Stomach (tissue), 8 donors: ENCODE measurements at regions not wholly inside any gene's neighbourhood (a gene's known extent, or its start where the extent isn't known, plus 50 kb on each side); places are given as distances from the start of the nearest gene placed in this dataset.

Source experiments
- DNase-seq, 2 donors: peaks; one replicate each; pipeline versions ENCODE4 v3.0.0 to v3.0.0-alpha.2; 2013 to 2019
- H3K27ac ChIP-seq, 5 donors: fragments of 200-600 bp in 4 of 5; sonication (generic) in 4 of 5; one replicate each; pipeline ENCODE4 v1.5.1; 2013 to 2019; ENCODE audit warnings: mild to moderate bottlenecking in 1 of 5, moderate library complexity in 1 of 5
- H3K27me3 ChIP-seq, 3 donors: fragments of 200-600 bp; sonication (generic); one replicate each; pipeline ENCODE4 v1.5.1; 2017 to 2019; ENCODE audit warnings: mixed run types in 1 of 3
- H3K36me3 ChIP-seq, 4 donors: fragments of 200-600 bp; sonication (generic); 1 replicate in 3 of 4; 2 replicates in 1 of 4; pipeline ENCODE4 v1.5.1; 2016 to 2019
- H3K4me1 ChIP-seq, 4 donors: fragments of 200-600 bp; sonication (generic); one replicate each; pipeline ENCODE4 v1.5.1; 2016 to 2019
- H3K4me3 ChIP-seq, 4 donors: fragments of 200-600 bp; sonication (generic) in 3 of 4; one replicate each; pipeline ENCODE4 v1.5.1; 2016 to 2019; ENCODE audit warnings: mild to moderate bottlenecking in 1 of 4
- H3K9me3 ChIP-seq, 4 donors: fragments of 200-600 bp; sonication (generic); one replicate each; pipeline ENCODE4 v1.5.1; 2016 to 2019
- EP300 ChIP-seq: sonication (generic); formaldehyde crosslinking; IDR thresholded peaks from one replicate; pipeline ENCODE4 v1.6.1; 2017; ENCODE audit warnings: antibody characterized with exemption
- POLR2A ChIP-seq, 4 donors: fragments of 450-650 bp; IDR thresholded peaks; one replicate each; pipeline ENCODE4 v1.6.1; 2016; ENCODE audit warnings: antibody characterized with exemption in 4 of 4, control low read depth in 2 of 4, mild to moderate bottlenecking in 1 of 4, moderate library complexity in 1 of 4
- POLR2AphosphoS5 ChIP-seq, 3 donors: sonication (generic); formaldehyde crosslinking; IDR thresholded peaks; one replicate each; pipeline ENCODE4 v1.6.1; 2016; ENCODE audit warnings: antibody characterized with exemption in 3 of 3
- WGBS, 5 donors: extraction: QIAGEN DNeasy Blood & Tissue Kit in 3 of 5; methylation state at CpG; one replicate each; pipeline versions ENCODE4 v1.1.5 to v1.1.7; 2013 to 2018; 5-methylcytosine and 5-hydroxymethylcytosine counted together
- intact Hi-C: fragments of 100-400 bp; cut with DNase I; formaldehyde crosslinking; loops from one replicate; pipeline ENCODE4 v1.15.1; 2023; ENCODE audit warnings: low total_unique reads
- TF ChIP-seq, protein P1 (sequence below), 7 experiments: fragments of 450-650 bp in 4 of 7; fragments of 200-600 bp in 3 of 7; sonication (generic) in 3 of 7; IDR thresholded peaks; one replicate each; pipeline ENCODE4 v1.5.1; 2016 to 2019; ENCODE audit warnings: antibody characterized with exemption in 7 of 7, control low read depth in 2 of 7, mild to moderate bottlenecking in 1 of 7
- donor health status: healthy with polysubstance abuse.
- donor health status: Bipolar disorder and iron deficiency.
- donor health status: healthy.

DNA sequence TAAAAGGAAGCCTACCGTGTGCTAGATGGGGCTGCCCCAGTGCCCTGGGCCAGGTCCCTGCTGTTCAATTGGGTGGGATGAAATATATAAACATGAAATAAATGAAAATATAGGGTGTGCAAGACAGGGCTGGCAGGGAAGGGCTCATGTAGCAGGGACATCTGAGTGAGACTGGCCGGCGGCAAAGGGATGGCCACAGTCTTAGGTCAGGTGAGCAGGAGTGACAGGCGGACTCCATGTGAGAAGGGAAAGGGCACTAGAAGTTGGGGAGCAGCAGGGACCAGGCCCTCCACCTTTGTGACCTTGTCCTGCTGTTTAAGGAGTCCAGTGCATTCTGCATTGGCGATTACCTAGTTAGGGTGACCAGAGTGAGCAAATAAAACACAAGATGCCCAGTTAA lies 207.6 kb upstream of the ZNF32 start:
- Histone ChIP-seq H3K4me3 (no peak overlapping the region), H3K9me3 (no peaks in the 10 kb centered on the region), H3K27ac (no peak overlapping the region), H3K4me1 (peaks cover 0 to 9% (median 4%) of the 10 kb centered on the region in 4 donors), H3K27me3 (no peaks in the 10 kb centered on the region), H3K36me3 (no peaks in the 10 kb centered on the region)
- WGBS, 5 donors: 91 to 98% (median 97%) methylated on average over 5 of the region's 5 CpGs
- no peak for DNase-seq
- intact Hi-C loops: no loop called here
- TF ChIP-seq EP300 (no peak), POLR2AphosphoS5 (IDR thresholded peaks at IDR 0.05) (no peak), POLR2A (IDR thresholded peaks at IDR 0.05) (no peak)
- TF ChIP-seq, protein P1, sequence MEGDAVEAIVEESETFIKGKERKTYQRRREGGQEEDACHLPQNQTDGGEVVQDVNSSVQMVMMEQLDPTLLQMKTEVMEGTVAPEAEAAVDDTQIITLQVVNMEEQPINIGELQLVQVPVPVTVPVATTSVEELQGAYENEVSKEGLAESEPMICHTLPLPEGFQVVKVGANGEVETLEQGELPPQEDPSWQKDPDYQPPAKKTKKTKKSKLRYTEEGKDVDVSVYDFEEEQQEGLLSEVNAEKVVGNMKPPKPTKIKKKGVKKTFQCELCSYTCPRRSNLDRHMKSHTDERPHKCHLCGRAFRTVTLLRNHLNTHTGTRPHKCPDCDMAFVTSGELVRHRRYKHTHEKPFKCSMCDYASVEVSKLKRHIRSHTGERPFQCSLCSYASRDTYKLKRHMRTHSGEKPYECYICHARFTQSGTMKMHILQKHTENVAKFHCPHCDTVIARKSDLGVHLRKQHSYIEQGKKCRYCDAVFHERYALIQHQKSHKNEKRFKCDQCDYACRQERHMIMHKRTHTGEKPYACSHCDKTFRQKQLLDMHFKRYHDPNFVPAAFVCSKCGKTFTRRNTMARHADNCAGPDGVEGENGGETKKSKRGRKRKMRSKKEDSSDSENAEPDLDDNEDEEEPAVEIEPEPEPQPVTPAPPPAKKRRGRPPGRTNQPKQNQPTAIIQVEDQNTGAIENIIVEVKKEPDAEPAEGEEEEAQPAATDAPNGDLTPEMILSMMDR (IDR thresholded peaks at IDR 0.05): no peak

DNA sequence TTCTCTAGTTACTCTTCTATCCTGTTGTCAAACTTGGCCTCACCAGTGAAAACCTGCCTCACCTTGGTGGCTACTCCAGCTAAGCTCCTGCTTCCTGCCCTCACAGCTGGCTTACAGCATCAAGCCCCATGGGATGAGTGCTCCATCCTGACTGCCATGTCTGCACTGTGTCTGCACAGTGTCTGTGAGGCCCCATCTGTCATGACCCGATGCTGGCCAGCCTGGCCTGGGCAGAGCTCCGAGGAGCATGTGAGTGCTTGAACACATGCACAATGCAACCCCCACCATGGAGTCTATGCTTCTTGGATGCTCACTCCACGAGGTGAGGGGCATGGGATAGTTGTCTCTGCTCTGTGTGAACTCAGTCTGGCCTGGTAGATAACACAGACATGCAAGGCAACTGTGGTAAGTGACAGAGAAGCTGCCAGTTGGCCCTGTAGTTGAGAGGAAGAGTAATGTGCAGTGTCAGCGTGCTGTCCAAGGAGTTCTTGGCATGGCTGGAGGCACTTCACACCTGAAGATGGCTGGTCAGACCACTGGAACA lies 207.1 kb upstream of the ZNF32 start:
- Histone ChIP-seq H3K9me3 (no peaks in the 10 kb centered on the region), H3K27me3 (no peaks in the 10 kb centered on the region), H3K27ac (no peak overlapping the region), H3K4me3 (no peak overlapping the region), H3K4me1 (peaks cover 0 to 9% (median 4%) of the 10 kb centered on the region in 4 donors), H3K36me3 (no peaks in the 10 kb centered on the region)
- no peak for DNase-seq
- intact Hi-C loops: no loop called here
- TF ChIP-seq EP300 (no peak), POLR2A (IDR thresholded peaks at IDR 0.05) (no peak), POLR2AphosphoS5 (IDR thresholded peaks at IDR 0.05) (no peak)
- TF ChIP-seq, protein P1 (IDR thresholded peaks at IDR 0.05): no peak
- WGBS, 5 donors: 58 to 86% (median 83%) methylated on average over 3 to 4 of the region's 4 CpGs

DNA sequence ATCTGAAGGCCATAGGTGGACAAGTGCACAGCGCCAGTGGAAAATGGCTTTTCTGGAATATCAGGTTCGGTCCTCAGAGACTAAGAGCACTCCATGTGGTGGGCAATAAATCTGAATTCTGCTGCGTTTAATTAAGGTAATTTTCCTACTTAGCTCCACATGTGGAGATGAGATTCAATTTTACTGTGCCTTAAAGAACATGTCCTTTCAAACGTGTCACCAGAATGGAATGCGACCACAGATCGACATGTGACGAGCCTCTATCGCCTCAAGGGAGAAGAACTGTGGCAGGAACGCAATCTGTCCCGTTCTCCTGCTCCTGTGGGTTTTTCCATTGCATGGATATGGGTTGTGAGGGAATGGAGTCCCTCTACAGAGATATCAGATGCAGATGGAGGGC lies 205.3 kb upstream of the ZNF32 start:
- WGBS, 5 donors: 84 to 92% (median 90%) methylated on average over 10 of the region's 10 CpGs
- Histone ChIP-seq H3K9me3 (no peaks in the 10 kb centered on the region), H3K27ac (no peak overlapping the region), H3K4me3 (no peak overlapping the region), H3K27me3 (no peaks in the 10 kb centered on the region), H3K36me3 (no peaks in the 10 kb centered on the region), H3K4me1 (peaks cover 0 to 9% (median 4%) of the 10 kb centered on the region in 4 donors)
- intact Hi-C loops: no loop called here
- no peak for TF ChIP-seq POLR2AphosphoS5 (IDR thresholded peaks at IDR 0.05)
- no peak for TF ChIP-seq EP300
- TF ChIP-seq, protein P1 (IDR thresholded peaks at IDR 0.05): no peak
- no peak for TF ChIP-seq POLR2A (IDR thresholded peaks at IDR 0.05)
- DNase-seq: no peak

DNA sequence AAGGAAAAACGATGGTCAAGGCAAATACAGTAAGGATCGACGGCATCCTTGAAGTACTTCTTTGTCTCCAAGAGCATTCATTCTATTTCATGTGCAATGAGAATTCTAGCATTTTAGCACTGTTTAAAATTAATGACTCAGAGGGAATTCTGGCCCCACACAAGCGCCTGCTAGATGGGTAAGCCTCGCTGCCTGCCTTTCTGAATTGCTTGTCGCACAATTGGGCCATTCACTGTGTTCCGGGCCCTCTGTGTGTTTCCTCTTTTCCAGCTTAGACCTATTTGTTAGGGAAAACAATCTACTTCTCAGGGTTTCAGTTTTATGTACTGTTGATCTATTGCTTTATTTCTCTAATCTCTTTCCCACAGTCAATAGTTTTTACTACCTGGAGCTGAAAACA lies 204.7 kb upstream of the ZNF32 start:
- H3K36me3 ChIP-seq: no peaks in the 10 kb centered on the region
- no peak overlapping the region for H3K4me3 ChIP-seq
- no peak for DNase-seq
- no peak overlapping the region for H3K27ac ChIP-seq
- WGBS, 5 donors: 86 to 96% (median 94%) methylated on average over 7 of the region's 7 CpGs
- intact Hi-C loops: no loop called here
- H3K4me1 ChIP-seq: peaks cover 0 to 9% (median 4%) of the 10 kb centered on the region in 4 donors
- no peaks in the 10 kb centered on the region for H3K27me3 ChIP-seq
- TF ChIP-seq, protein P1 (IDR thresholded peaks at IDR 0.05): no peak
- H3K9me3 ChIP-seq: no peaks in the 10 kb centered on the region
